Ecto neural progenitor cell (in vitro differentiated cells): ENCODE measurements at regions not wholly inside any gene's neighbourhood (a gene's known extent, or its start where the extent isn't known, plus 50 kb on each side); places are given as distances from the start of the nearest gene placed in this dataset.
"Not testable (repeated sequence)": the region's sequence is repeated elsewhere in the genome, so short reads cannot be mapped to it uniquely, and the experiment has no call there.

Experiments
- DNase-seq: peaks from one replicate; pipeline ENCODE4 v3.0.0-alpha.2; 2018; ENCODE audit warnings: low spot score

GRCh38 chr10:28896791-28897409, 219.6 kb downstream of the BAMBI start:
- DNase-seq = not testable (repeated sequence)

GRCh38 chr10:28897617-28898464, 220.5 kb downstream of the BAMBI start:
- no peak for DNase-seq

DNA sequence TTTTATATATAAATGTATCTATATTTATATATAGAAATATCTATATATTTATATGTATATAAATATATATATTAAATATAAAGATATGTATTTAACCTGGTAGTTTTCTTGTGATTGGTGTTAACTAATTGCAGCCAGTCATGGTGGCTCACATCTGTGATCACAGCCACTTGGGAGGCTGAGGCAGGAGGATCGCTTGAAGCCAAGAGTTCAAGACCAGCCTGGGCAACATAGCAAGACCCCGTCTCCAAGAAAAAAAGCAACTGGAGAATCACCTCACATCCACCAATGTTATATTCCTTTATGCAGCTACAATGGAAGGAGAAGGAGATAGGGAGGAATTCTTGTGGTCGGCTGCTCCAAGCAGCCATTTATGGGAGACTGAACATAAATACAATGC, 224.9 kb downstream of the BAMBI start:
- no peak for DNase-seq

- no peak for DNase-seq
These were observed 225.7 kb downstream of the BAMBI start for GRCh38 chr10:28903063-28903462.

DNA sequence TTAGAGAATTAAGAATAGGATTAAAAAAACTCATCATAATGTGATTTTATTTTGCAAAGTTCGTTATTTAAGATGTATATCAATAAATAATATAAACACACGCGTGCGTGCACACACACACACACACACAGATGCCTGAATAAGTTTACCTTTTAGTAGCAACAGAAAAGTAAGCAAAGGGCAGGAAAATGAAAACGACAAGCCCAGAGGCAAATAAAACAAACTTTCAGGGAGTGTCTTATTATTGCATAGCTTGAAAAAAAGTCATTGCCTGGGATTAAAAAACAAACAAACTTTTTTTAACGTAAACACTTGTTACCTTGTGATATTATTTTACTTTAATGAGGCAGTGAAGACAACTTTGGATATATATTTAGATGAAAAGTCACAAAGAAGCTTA, 226.4 kb downstream of the BAMBI start:
- no peak for DNase-seq

- no peak for DNase-seq
These were observed 228.1 kb downstream of the BAMBI start for GRCh38 chr10:28905371-28905770.

GRCh38 chr10:28906011-28906411, 228.7 kb downstream of the BAMBI start:
- DNase-seq = no peak

DNA sequence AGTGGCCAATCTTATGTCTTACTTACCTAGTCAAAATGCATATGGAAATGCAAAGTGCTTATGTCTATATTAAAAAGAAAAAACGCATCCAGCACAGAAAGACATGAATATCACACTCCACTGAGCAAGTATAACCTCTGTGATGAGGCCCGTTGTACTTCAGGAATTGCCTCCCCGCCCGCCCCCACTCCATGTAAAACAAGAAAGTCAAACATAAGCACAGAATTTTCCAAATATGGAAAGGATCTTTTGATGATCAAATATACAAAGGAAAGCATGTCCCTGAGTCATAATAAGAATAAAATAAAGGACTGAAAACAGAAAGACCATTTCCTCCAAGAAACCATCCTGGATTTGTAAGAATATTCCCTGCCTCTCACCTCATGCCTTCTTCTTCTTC, 229.1 kb downstream of the BAMBI start:
- DNase-seq = no peak

- no peak for DNase-seq
These were observed 229.6 kb downstream of the BAMBI start for GRCh38 chr10:28906934-28907333.

DNA sequence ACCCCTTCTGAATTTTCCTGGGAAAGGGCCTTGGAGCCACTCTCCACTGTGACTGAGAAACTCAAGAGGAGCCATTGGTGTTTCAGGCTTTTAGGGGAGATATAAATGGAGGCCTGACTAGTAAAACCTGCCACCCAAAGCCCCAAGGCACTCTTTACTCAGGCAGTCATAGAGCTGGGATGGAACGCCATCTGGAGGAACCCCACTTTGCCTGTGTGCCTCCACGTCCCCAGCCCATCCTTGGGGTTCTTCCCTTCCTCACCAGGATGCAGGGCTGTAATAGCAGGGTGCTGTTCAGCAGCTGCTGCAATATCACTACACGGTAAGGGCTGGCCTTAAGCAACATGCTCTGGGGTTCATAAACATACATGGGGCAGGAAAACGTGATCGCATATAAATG, 232.6 kb downstream of the BAMBI start:
- DNase-seq = no peak

DNA sequence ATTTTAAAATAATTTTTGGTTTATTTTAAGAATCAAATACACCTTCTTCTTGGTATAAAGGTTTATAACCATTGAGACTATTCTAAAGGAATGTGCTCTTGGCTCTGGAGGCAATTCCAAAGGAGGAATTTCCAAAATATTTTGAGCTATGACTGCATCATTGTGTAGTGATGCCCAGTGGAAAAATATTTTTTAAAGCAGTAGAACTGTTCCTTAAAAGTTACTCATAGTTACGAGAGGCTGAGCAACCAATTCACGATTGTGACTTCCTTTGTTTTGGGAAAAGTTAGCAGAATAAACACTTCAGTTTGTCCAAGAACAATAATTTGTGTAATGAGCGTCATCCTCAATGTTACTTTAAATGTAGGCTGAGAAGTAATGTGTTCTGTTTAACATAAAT, 233.6 kb downstream of the BAMBI start:
- no peak for DNase-seq

DNA sequence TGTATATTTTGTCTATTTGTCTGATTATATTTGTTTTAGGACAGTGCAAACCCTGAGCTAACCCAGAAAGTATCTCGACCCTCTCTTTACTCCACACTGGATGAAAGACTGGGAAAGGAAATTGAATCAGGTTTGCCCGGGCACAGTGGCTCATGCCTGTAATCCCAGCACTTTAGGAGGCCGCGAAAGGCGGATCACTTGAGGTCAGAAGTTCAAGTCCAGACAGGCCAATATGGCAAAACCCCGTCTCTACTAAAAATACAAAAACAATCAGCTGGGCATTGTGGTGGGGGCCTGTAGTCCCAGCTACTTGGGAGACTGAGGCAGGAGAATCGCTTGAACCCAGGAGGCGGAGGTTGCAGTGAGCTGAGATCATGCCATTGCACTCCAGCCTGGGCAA, 234.2 kb downstream of the BAMBI start:
- DNase-seq = not testable (repeated sequence)

GRCh38 chr10:28912017-28912783, 234.9 kb downstream of the BAMBI start:
- DNase-seq = no peak

GRCh38 chr10:28913436-28914237, 236.3 kb downstream of the BAMBI start:
- DNase-seq = no peak

DNA sequence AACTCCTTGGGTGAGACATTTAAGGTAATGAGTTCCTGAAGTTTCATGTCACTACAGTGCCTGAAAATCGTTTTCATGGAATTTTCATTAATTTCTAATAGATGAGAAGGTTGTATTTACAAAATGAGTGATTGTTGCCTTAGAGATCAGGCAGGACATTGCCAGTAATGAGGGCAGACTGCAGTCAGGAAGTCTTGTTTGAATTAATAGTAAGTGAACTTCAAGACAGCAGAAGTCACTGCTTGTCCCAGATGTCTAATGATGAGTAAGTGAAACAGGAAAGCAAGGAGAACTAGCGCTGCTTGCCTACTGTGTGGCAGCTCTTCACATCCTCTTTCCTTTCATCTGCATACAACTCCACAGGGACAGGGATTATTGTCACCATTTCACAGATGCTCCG, 237.4 kb downstream of the BAMBI start:
- no peak for DNase-seq

- DNase-seq = no peak
These were observed 238.8 kb downstream of the BAMBI start for GRCh38 chr10:28915989-28916588.

- DNase-seq = no peak
These were observed 242.8 kb downstream of the BAMBI start for GRCh38 chr10:28920091-28920490.

DNA sequence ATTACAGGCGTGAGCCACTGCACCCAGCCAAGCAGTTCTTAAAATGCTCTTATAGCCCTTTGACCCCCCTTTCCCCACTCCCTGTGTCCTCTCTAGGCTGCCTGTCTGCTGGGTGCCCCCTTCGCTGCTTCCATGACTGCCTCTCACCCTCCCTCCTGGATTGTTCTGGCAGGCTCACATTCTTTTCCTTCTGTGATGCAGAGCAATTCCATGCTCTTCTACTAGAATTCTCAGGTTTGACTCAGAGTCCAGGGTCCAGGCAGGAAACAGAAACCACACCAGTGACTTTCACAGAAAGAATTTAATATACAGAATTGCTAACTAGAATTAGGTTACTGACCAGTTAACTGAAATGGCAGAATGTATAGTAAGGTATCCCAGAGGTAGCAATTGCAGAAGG, 244.8 kb downstream of the BAMBI start:
- no peak for DNase-seq

DNA sequence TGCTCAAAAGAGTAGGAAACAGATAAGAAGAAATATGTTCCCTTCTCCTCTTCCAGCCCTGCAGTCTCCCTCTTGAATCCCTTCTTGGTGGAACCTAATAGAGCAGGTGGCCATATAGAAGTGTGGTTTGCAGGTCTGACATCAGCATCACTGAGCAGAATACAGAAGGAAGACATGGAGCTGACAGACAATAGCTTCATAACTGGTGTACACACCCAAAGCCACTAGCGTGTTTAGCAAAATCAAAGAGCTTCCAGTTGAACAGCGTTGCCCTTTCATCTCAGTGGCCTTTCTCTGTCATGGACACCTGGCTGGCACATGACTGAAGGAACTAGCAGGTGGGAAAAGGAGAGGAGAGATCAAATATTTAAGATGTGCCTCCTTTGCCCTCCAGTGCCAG, 245.5 kb downstream of the BAMBI start:
- DNase-seq = no peak

DNA sequence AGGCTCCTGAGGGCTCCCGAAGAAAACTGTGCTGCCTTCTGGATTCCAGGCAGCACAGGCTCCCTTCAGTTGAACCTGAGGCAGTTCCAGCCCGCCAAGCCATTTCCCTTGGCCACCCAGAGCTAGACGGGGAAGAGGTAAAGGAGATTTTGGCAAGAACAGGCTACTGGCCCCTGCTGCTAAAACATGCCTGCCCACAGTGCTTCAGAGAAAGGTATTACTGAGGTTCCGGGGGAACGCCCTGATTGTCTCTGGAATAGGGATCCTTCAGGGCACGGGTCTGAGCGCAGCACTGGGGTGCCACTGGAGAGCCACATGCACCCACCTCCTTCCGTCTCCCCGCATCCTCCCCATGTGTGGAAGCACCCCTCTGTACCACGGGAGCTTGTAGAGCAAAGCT, 247.4 kb downstream of the BAMBI start:
- DNase-seq = no peak

- peak; percentile 49 for DNase-seq
These were observed 247.9 kb downstream of the BAMBI start for GRCh38 chr10:28925121-28925663.
